ENCODE measurements at regions not wholly inside any gene's neighbourhood (a gene's known extent, or its start where the extent isn't known, plus 50 kb on each side); places are given as distances from the start of the nearest gene placed in this dataset.

DNA sequence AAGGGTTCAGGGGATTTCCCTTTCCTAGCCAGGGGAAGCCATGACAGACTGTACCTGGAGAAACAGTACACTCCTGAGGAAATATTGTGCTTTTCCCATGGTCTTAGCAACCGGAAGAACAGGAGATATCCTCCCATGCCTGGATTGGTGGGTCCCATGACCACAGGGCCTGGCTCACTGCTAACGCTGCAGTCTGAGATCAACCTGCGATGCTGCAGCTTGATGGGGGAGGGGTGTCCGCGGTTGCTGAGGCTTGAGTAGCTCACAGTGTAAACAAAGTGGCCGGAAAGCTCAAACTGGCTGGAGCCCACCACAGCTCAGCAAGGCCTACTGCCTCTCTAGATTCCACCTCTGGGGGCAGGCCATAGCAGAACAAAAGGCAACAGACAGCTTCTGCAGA lies 819.5 kb downstream of the TECRL start:
- WGBS, 2 donors (ENCODE audit: low coverage in 1 of 2) = 71% methylated on average over 6 of the region's 6 CpGs; no CpG with 5 or more reads in 1 of the 2 donors
- peaks cover 0 to 4% of the 10 kb centered on the region in 2 donors for H3K9me3 ChIP-seq
- H3K27me3 ChIP-seq = no peaks in the 10 kb centered on the region
- no peaks in the 10 kb centered on the region for H3K4me1 ChIP-seq
- in situ Hi-C loops (cut with MboI; ENCODE audit: low pct_ligation_motif_present in 1 of 4, low pct_unique_long_range_greater_than_20kb in 1 of 4, low sequenced_read_pairs in 3 of 4) = no loop called here
- TF ChIP-seq, protein P1, sequence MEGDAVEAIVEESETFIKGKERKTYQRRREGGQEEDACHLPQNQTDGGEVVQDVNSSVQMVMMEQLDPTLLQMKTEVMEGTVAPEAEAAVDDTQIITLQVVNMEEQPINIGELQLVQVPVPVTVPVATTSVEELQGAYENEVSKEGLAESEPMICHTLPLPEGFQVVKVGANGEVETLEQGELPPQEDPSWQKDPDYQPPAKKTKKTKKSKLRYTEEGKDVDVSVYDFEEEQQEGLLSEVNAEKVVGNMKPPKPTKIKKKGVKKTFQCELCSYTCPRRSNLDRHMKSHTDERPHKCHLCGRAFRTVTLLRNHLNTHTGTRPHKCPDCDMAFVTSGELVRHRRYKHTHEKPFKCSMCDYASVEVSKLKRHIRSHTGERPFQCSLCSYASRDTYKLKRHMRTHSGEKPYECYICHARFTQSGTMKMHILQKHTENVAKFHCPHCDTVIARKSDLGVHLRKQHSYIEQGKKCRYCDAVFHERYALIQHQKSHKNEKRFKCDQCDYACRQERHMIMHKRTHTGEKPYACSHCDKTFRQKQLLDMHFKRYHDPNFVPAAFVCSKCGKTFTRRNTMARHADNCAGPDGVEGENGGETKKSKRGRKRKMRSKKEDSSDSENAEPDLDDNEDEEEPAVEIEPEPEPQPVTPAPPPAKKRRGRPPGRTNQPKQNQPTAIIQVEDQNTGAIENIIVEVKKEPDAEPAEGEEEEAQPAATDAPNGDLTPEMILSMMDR (IDR thresholded peaks at IDR 0.05) = no peak
- TF ChIP-seq POLR2AphosphoS5 (IDR thresholded peaks at IDR 0.05) (no peak), EP300 (IDR thresholded peaks at IDR 0.05; ENCODE audit: low read depth) (no peak), POLR2A (IDR thresholded peaks at IDR 0.05) (no peak)
- H3K4me3 ChIP-seq = no peak overlapping the region
- intact Hi-C loops (cut with DNase I; ENCODE audit: low total_unique reads) = no loop called here
- DNase-seq = no peak
- no peaks in the 10 kb centered on the region for H3K36me3 ChIP-seq
- H3K27ac ChIP-seq = no peak overlapping the region

DNA sequence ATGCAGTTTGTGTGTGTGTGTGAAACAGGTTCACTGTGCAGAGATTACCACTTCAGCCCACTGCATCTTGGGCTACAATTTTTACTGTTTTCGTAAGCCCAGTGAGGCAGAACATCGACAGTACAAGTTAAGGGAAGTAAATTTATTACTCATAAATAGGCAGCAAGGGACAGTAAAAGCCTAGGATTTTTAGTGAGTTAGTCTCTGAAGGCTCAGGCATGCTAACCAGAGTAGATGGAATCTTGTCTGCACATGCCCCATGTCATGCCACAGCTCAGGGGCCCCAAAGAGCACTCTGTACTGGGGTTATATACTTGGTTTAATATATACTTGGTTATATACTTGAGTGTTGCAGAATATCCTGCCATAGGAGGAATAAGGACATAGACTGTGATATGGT lies 825.7 kb downstream of the TECRL start:
- Histone ChIP-seq H3K9me3 (no peaks in the 10 kb centered on the region), H3K27me3 (no peaks in the 10 kb centered on the region), H3K4me3 (no peak overlapping the region), H3K36me3 (no peaks in the 10 kb centered on the region), H3K4me1 (no peaks in the 10 kb centered on the region), H3K27ac (no peak overlapping the region)
- 71 to 88% methylated on average over 2 of the region's 2 CpGs for WGBS, 2 donors (ENCODE audit: low coverage in 1 of 2)
- in situ Hi-C loops (cut with MboI; ENCODE audit: low pct_ligation_motif_present in 1 of 4, low pct_unique_long_range_greater_than_20kb in 1 of 4, low sequenced_read_pairs in 3 of 4) = no loop called here
- intact Hi-C loops (cut with DNase I; ENCODE audit: low total_unique reads) = no loop called here
- TF ChIP-seq POLR2AphosphoS5 (IDR thresholded peaks at IDR 0.05) = no peak
- TF ChIP-seq, protein P1 (IDR thresholded peaks at IDR 0.05) = no peak
- no peak for TF ChIP-seq POLR2A (IDR thresholded peaks at IDR 0.05)
- TF ChIP-seq EP300 (IDR thresholded peaks at IDR 0.05; ENCODE audit: low read depth) = no peak
- DNase-seq = no peak

DNA sequence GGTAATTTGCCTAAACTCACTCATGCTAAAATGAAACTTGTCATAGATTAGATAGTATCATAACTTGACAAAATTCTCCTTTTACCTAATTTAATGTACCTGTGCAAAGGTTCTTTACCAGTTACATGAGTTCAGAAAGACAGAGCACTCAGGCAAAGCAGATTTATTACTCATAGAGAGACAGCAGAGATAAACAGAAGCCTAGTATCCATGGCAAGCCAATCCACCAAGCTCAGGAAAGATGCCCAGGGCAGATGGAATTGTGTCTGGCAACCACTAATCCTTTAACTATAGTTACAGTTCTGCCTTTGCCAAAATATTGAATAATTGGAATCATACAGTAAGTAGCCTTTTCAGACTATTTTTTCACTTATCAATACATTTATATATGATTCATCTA lies 826.2 kb downstream of the TECRL start:
- Histone ChIP-seq H3K27me3 (no peaks in the 10 kb centered on the region), H3K27ac (no peak overlapping the region), H3K36me3 (no peaks in the 10 kb centered on the region), H3K4me3 (no peak overlapping the region), H3K9me3 (no peaks in the 10 kb centered on the region), H3K4me1 (no peaks in the 10 kb centered on the region)
- no peak for DNase-seq
- in situ Hi-C loops (cut with MboI; ENCODE audit: low pct_ligation_motif_present in 1 of 4, low pct_unique_long_range_greater_than_20kb in 1 of 4, low sequenced_read_pairs in 3 of 4) = no loop called here
- TF ChIP-seq POLR2AphosphoS5 (IDR thresholded peaks at IDR 0.05) (no peak), EP300 (IDR thresholded peaks at IDR 0.05; ENCODE audit: low read depth) (no peak), POLR2A (IDR thresholded peaks at IDR 0.05) (no peak)
- TF ChIP-seq, protein P1 (IDR thresholded peaks at IDR 0.05) = no peak
- intact Hi-C loops (cut with DNase I; ENCODE audit: low total_unique reads) = no loop called here

DNA sequence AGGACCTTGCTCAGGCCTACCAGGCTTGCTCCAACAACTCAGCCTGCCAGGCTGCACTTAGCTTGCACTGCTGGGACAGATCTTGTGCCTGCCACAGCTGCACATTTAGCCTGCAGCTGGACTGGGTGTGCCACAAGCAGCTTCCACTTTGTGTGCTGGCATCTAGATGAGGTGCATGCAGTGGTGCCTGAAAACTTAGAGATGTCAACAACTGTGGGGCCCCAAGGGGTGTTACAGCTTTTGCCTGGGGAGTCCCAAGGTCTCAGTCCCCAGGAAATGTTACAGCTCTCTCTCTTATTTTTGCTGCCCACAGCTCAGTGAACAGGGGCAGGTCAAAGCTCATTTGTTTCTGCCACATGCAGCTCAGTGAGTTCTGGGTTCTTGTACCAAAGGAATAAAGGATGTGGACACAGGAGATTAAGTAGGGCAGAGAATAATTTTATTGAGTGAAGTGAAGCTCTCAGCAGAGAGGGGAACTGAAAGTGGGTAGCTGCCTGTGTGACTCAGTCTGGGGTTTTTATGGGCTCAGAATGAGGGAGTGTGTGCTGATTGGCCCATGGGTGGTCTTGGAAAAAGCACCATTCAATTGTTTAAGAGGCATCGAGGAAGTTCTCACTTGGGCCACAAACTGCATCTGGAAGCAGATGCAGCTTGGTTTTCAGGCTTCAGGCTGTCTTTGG lies 828.3 kb downstream of the TECRL start:
- Histone ChIP-seq H3K9me3 (peaks cover 0 to 6% of the 10 kb centered on the region in 2 donors), H3K36me3 (no peaks in the 10 kb centered on the region), H3K4me1 (no peaks in the 10 kb centered on the region), H3K27me3 (no peaks in the 10 kb centered on the region), H3K4me3 (no peak overlapping the region), H3K27ac (no peak overlapping the region)
- in situ Hi-C loops (cut with MboI; ENCODE audit: low pct_ligation_motif_present in 1 of 4, low pct_unique_long_range_greater_than_20kb in 1 of 4, low sequenced_read_pairs in 3 of 4) = no loop called here
- intact Hi-C loops (cut with DNase I; ENCODE audit: low total_unique reads) = no loop called here
- TF ChIP-seq POLR2A (IDR thresholded peaks at IDR 0.05) (no peak), EP300 (IDR thresholded peaks at IDR 0.05; ENCODE audit: low read depth) (no peak), POLR2AphosphoS5 (IDR thresholded peaks at IDR 0.05) (no peak)
- TF ChIP-seq, protein P1 (IDR thresholded peaks at IDR 0.05) = no peak
- WGBS, 2 donors (ENCODE audit: low coverage in 1 of 2) = 30 to 43% methylated on average over 1 of the region's 1 CpG
- DNase-seq = no peak
